ENCODE measurements at regions not wholly inside any gene's neighbourhood (a gene's known extent, or its start where the extent isn't known, plus 50 kb on each side); places are given as distances from the start of the nearest gene placed in this dataset.

- no peak for TF ChIP-seq CTCF (IDR thresholded peaks at IDR 0.05)
- TF ChIP-seq POLR2AphosphoS5 (IDR thresholded peaks at IDR 0.05) = no peak
Observed at GRCh38 chr17:79524213-79525187, 86.4 kb downstream of the RBFOX3 start.
